AG09309 (cell line): ENCODE measurements at regions not wholly inside any gene's neighbourhood (a gene's known extent, or its start where the extent isn't known, plus 50 kb on each side); places are given as distances from the start of the nearest gene placed in this dataset.

Source experiments
- DNase-seq: peaks from one replicate; pipeline ENCODE4 v3.0.0-alpha.2; 2010; ENCODE audit warnings: low read depth
- H3K4me3 ChIP-seq: 2 replicates; pipeline ENCODE4 v1.5.1; 2011; ENCODE audit warnings: mild to moderate bottlenecking, low read depth, low read length, moderate library complexity; ENCODE audit not compliant: control insufficient read depth
- TF ChIP-seq, protein P1 (sequence below): IDR thresholded peaks from 2 replicates; pipeline ENCODE4 v1.5.1; 2011; ENCODE audit warnings: mild to moderate bottlenecking, low read depth, low read length, inconsistent platforms; ENCODE audit not compliant: insufficient read depth, control insufficient read depth; ENCODE audit errors: missing control alignments

DNA sequence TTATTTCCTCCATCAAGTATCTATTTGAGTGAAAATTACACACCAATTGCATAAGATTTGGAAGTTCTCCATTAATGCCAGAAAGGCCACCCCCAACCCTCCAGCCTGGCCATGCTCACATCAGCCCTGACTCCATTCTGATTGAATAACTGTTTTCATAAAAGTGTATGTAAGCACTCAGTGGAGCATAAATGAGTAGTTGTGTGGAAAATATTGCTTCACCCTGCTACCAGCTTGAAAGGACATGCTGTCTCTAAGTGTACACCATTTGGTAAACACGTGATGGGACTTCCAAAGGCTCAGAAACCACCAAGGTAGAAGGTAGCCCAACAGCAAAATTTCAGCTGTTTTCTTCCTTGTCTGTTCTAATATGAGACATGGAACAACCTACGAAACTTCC is 393.8 kb downstream of the ZNF385D start:
- TF ChIP-seq, protein P1, sequence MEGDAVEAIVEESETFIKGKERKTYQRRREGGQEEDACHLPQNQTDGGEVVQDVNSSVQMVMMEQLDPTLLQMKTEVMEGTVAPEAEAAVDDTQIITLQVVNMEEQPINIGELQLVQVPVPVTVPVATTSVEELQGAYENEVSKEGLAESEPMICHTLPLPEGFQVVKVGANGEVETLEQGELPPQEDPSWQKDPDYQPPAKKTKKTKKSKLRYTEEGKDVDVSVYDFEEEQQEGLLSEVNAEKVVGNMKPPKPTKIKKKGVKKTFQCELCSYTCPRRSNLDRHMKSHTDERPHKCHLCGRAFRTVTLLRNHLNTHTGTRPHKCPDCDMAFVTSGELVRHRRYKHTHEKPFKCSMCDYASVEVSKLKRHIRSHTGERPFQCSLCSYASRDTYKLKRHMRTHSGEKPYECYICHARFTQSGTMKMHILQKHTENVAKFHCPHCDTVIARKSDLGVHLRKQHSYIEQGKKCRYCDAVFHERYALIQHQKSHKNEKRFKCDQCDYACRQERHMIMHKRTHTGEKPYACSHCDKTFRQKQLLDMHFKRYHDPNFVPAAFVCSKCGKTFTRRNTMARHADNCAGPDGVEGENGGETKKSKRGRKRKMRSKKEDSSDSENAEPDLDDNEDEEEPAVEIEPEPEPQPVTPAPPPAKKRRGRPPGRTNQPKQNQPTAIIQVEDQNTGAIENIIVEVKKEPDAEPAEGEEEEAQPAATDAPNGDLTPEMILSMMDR = no peak
- H3K4me3 ChIP-seq = no peak overlapping the region

GRCh38 chr3:21356402-21356801 is 394.6 kb downstream of the ZNF385D start:
- peak; percentile 25 for DNase-seq
- H3K4me3 ChIP-seq = no peak overlapping the region
- TF ChIP-seq, protein P1 = no peak

More for the DNA sequence above, 393.8 kb downstream of the ZNF385D start:
- no peak for DNase-seq

DNA sequence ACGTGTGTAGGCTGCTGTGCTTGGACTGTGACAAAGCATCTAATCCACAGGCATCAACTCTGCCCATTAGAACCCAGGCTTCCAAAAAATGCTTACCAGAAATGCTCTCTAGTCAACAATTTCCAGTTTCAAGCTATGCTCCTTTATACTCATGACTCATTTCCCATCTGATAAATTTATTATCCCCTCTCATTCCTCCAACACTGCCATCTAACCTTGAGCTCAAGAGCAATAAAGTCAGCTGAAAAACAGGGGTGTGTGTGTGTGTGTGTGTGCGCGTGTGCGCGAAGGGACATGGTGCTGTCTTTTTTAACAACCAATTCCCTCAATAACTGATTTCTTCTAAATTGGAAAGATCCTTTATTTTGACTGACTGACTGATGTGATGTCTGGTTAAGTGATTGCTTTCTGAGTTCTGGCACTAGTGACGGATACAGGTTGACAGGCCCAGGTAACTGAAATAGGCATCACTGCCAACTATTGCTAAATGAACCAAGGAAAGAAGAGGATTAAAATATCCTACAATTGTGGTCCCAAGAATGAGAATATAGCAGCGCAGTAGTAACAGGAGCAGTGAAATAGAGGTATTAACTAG is 405.5 kb downstream of the ZNF385D start:
- no peak overlapping the region for H3K4me3 ChIP-seq
- TF ChIP-seq, protein P1 = no peak
- no peak for DNase-seq

DNA sequence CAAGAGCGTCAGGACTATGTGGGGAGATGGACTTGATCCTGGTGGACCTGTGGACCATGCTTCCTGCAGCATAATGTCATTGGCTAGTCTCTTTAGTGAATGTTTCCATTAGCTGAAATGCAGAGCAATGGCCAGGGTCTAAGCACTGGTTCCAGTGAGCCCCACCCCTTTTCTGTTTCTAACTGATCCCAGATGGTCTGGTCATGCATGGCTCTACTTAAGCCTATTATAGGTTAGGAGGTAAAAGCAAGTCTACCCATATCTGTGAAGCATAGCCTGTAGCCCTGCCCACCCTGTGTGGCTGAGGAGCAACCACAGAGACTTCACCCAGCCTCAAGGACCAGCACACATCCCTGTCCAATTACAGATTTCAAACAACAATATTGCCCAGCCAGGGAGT is 419.2 kb downstream of the ZNF385D start:
- H3K4me3 ChIP-seq = no peak overlapping the region
- DNase-seq = no peak
- TF ChIP-seq, protein P1 = no peak

- H3K4me3 ChIP-seq = no peak overlapping the region
- no peak for DNase-seq
- TF ChIP-seq, protein P1 = no peak
Observed at GRCh38 chr3:21331321-21331720, 419.7 kb downstream of the ZNF385D start.

- TF ChIP-seq, protein P1 = no peak
- H3K4me3 ChIP-seq = no peak overlapping the region
- DNase-seq = no peak
Observed at GRCh38 chr3:21330293-21330692, 420.7 kb downstream of the ZNF385D start.
